ENCODE measurements at regions not wholly inside any gene's neighbourhood (a gene's known extent, or its start where the extent isn't known, plus 50 kb on each side); places are given as distances from the start of the nearest gene placed in this dataset.

DNA sequence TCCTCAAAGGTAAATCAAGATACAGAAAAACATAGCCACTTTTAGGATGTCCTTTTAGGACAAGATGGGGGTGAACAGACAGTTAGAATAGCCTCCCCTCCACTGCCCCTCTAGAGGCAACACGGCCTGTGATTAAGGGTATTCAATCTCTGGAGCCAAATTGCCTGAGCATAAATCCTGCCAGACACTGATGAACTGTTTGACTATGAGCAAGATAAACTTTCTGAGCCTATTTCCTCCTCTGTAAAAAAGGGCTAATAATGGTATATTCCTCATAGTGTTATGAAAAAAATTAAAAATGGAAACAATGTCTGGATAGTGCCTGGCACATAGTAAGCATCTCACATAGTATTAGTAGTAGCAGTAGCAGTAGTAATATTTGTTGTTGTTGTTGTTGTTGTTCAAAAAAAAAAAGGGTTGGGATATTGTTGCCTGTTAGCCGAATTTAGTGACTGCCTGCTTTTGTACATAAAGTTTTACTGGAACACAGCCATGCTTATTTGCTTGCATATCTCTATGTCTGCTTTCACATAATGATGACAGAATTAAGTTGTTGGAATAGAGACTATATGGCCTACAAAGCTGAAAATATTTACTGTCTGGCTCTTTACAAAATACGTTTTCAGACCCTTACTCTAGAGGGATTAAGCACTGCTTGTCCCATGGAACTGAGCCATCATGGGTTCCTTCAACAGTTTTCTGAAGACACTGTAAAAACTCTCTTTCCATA is 536.3 kb downstream of the TLE4 start:
- TF ChIP-seq, protein P1, sequence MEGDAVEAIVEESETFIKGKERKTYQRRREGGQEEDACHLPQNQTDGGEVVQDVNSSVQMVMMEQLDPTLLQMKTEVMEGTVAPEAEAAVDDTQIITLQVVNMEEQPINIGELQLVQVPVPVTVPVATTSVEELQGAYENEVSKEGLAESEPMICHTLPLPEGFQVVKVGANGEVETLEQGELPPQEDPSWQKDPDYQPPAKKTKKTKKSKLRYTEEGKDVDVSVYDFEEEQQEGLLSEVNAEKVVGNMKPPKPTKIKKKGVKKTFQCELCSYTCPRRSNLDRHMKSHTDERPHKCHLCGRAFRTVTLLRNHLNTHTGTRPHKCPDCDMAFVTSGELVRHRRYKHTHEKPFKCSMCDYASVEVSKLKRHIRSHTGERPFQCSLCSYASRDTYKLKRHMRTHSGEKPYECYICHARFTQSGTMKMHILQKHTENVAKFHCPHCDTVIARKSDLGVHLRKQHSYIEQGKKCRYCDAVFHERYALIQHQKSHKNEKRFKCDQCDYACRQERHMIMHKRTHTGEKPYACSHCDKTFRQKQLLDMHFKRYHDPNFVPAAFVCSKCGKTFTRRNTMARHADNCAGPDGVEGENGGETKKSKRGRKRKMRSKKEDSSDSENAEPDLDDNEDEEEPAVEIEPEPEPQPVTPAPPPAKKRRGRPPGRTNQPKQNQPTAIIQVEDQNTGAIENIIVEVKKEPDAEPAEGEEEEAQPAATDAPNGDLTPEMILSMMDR (IDR thresholded peaks at IDR 0.05) = no peak
- TF ChIP-seq POLR2AphosphoS5 (IDR thresholded peaks at IDR 0.05) (no peak), POLR2A (IDR thresholded peaks at IDR 0.05) (no peak)
